HG03025 (cell line): ENCODE measurements at regions not wholly inside any gene's neighbourhood (a gene's known extent, or its start where the extent isn't known, plus 50 kb on each side); places are given as distances from the start of the nearest gene placed in this dataset.

ENCODE experiments used
- ATAC-seq: cut with Tn5 transposase; IDR thresholded peaks from one replicate; pipeline ENCODE4 v1.9.1; 2021; ENCODE audit warnings: mild to moderate bottlenecking, moderate library complexity; ENCODE audit not compliant: unreplicated experiment, low FRiP score

DNA sequence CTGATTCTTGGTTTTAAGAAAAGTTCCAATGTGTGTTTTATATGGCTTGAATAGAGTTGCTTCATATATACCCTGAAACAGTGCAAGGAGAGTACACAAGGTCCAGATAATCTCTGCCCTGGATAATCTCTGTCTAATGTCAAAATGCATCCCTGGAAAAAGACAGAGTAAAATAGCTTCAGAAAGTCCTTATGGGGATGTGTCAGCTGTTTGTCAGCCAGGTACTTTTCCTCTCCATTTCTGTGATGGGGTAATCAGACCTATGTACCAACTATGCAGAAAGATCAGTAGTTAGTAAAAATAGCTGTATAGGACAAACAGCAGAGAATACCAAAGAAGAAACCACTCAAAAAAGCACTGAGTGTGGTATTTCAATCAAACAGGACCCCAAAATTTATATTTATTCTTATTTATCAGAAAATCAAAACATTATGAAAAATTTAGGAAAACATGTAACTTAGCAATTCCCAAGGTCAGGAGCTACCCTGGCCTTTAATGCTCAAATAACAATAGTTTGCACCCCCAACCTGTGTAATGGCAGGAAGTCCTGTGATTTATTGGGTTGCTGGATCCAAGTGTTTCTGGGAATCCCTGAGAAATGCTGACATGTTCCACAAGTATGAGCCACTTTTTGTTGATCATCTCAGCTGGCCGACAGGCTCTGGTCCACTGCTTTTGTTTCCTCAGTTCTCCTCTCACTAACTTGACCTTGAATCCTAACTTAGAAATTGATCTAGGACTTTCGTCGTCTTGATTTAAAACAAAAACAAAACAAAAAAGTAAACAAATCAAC lies 69.6 kb downstream of the MDH1 start:
- ATAC-seq, result no peak

GRCh38 chr2:63660060-63660459 lies 71.3 kb downstream of the MDH1 start:
- ATAC-seq, result no peak

- ATAC-seq, result no peak
Observed at GRCh38 chr2:63661076-63661475, 72.3 kb downstream of the MDH1 start.

DNA sequence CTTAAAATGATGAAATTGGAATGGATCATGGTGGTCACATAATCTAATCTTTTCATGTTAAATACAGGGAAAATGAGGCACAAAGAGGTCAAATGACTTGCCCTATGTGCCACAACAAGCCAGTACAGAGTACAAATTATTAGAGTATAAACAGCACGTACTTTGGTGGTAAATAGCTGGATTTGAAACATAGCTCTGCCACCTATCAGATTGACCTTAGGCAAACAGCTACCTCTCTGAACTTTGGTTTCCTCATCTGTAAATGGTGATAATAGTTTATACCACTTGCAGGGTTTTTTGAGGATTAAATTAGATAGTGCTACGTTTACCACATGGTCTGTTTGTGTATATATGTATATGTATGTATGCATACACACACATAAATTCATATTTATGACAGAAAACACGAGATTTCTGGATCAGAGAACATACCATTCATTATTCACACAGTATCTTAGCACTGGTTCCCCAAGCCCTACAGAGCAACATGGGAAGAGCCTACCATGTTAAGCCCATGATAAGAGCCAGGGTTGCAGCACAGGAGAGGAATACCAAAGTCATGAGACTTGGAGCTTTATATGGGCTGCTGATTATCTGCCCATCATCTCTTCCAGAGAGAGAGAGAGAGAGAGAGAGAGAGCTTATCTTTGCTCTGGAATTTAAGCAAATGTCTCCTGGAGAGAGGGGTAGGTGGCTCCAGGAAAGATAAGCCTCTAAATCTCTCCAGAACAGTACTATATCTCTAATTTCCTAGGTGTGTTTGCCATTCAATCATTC lies 73.5 kb downstream of the MDH1 start:
- ATAC-seq, result no peak

DNA sequence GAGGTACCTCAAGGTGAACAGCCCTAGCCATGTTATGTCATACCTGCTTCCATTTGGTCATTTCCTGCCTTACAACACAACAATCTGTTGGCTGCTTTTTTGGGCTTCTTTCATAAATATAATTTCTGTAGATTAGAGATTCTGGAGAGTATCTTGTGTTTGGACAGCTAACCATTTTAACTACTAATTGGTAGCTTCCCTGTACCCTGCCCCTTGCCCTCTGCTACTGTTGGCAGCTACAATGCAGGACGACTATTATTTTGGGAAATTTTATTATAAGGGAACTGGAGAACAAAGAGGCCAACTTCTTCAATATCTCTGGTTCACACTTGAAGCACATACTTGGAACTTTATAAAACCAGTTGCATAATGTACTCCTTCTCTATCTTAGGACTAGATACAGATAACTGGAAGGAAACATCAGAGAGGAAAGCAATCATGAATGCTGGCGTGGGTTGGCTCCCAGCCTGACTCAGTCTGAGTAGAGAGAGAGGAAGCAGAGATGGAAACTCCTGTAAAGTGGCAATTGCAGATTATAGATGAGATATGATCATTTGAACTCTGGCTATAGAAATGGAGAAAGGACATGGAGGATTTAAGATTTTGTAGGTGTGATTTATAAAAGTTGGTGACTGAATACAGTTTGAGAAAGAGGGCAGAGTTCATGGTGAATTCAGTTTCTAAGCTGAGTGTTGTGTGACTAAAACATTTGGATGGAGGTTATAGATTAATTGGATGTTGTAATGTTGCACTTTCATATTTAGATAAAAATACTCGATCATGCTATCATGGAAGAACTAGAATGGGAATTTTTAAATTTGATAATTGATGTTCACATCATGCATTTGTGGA lies 74.5 kb downstream of the MDH1 start:
- no peak for ATAC-seq

DNA sequence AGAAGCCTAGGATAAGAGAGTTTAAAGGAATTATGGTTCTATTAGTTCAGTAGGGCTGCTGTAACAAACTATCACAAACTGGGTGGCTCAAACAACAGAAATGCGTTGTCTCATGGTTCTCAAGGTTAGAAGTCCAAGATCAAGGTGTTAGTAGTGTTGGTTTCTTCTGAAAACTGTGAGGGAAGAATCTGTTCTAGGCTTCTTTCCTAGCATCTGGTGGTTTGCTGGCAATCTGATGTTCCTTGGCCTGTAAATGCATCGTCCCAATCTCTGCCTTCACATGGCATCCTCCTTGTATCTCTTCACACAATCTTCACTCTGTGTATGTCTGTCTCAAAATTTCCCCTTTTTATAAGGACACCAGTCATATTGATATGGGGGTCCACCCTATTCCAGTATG lies 76.3 kb downstream of the MDH1 start:
- ATAC-seq, result no peak

DNA sequence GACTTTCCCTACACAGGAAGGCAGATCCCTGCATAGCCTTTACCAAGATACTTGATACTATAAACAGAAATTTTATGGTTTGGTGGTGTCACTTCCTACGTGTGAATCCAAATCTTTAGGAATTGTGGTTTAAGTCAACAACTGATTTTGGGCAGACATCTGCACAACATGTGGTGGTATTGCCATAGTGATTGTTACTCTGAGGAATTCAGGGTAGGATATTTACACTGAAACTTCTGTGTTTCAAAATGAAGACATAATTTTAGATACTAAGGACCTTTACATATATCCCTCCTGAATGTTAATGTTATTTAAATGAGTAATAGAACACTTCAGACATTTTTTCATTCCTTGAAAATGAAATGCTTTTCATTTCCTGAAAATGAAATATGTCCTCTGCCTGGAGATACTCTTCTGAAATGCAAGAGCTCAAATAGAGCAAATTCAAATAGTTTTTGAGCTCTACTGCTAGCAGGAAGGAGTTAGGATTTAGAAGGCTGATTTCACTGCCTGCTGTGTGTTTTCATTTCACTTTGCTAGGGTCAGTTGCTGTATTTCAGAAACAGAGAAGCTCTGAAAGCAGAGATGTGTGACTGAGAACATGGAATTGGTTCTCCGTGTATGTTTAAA lies 77.2 kb downstream of the MDH1 start:
- no peak for ATAC-seq

GRCh38 chr2:63667132-63667700 lies 78.5 kb downstream of the MDH1 start:
- ATAC-seq, result no peak

- ATAC-seq, result no peak
Observed at GRCh38 chr2:63668000-63668399, 79.2 kb downstream of the MDH1 start.

GRCh38 chr2:63668466-63668865 lies 79.7 kb downstream of the MDH1 start:
- ATAC-seq, result no peak

DNA sequence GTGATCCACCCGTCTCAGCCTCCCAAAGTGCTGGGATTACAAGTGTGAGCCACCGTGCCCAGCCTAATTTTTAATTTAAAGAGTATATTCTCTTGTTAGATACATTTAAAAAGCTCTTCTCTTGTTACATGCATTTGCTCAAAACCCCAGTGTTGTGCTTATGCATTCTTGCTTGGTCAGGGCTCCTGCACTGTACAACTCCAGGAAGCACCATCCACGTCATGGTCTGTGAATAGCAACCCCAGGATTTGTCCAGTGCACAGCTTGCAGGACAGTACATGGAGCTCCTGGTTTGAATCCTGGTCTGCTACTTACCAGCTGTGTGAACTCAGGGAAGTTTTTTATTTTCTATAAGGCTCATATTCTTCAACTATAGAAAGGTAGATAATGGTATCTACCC lies 80.8 kb downstream of the MDH1 start:
- no peak for ATAC-seq

DNA sequence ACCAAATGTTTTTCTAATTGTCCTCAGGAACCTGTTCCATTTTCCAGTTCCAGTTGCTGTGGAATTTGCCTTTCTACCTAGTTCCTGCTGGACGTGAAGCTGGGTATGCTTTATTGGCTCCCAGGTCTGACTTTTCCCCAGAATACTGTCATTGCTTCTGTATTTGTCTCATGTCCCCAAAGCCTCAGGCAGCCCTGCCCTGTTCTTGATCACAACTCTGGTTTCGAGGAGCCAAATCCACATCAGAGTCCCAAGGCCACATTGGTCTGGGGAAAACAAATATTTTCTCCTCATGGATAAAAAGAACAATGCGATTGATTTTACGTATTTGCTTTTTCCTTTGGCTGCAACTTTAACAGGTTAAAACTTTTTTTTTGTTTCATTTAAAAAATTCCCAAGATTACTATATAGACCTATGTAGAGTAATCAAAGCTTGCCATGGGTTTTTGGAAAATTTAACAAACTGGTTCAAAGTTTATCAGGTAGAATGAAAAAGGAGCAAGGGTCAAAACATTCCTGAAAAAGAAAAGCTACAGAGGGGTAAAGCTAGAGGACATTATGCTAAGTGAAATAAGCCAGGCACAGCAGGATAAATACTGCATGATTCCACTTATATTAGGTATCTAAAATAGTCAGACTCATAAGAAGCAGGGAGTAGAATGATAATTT lies 85.2 kb downstream of the MDH1 start:
- ATAC-seq, result no peak

DNA sequence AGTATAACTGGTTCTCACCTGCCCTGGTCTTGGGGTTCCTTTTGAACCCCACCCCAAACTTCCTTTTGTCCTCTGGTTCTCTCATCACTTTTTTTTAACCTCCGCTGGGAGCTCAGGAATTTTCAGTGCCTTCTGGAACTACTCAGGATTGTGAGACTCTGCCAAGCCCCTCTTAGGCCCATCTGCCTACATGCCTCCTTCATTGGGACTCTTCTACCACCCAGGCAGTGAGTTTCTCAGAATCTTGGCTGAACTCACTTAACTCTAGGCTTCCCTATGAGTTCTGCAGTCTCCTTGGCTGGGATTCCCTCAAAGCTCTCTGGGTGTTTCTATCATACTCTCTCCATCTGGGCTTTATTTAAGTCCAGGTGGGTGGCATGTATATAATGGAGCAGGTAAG lies 86.3 kb downstream of the MDH1 start:
- ATAC-seq, result no peak

- ATAC-seq, result no peak
Observed at GRCh38 chr2:63676135-63676534, 87.4 kb downstream of the MDH1 start.

GRCh38 chr2:63678085-63678484 lies 89.3 kb downstream of the MDH1 start:
- no peak for ATAC-seq

GRCh38 chr2:63678551-63678950 lies 89.8 kb downstream of the MDH1 start:
- no peak for ATAC-seq

GRCh38 chr2:63679252-63679855 lies 90.6 kb downstream of the MDH1 start:
- ATAC-seq, result no peak

- no peak for ATAC-seq
Observed at GRCh38 chr2:63680455-63680854, 91.7 kb downstream of the MDH1 start.

- no peak for ATAC-seq
Observed at GRCh38 chr2:63681896-63682295, 93.1 kb downstream of the MDH1 start.
